ENCODE measurements at regions not wholly inside any gene's neighbourhood (a gene's known extent, or its start where the extent isn't known, plus 50 kb on each side); places are given as distances from the start of the nearest gene placed in this dataset.
"Not testable (repeated sequence)": the region's sequence is repeated elsewhere in the genome, so short reads cannot be mapped to it uniquely, and the experiment has no call there.

DNA sequence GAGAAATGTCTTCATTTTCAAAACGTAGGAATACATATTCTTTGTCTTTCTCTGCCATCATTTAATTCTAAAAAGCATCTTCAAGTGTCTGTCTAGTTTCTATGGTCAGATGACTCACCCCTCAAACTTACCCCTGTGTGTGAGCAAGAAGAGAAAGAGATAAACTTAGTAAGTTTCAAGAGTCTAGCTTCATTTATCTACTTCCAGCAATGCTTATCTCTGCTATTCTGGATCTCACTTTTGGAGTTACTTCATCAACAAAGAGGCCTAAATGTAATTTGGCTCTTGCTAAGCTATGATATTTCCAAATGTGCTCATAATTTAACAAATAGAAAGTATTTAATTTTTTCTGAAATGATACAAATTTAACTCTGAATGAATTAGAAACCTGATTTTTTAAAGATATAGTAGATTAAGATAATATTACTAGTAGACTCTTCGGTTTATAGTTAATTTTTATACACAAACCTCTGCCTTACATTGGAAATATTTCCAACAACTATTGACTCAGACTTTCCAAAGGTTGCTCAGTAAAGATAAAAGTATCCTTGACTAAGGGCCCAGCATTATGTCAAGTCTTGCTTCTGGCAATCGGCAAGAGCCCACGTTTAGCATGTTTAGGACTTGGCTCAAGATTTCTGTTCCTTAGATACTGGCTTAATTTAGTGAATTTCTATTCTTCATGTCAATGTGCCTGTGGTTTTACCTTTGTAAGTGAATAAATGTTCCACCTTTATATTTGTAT, 1511.0 kb upstream of the SLC10A2 start:
- no peak for DNase-seq

DNA sequence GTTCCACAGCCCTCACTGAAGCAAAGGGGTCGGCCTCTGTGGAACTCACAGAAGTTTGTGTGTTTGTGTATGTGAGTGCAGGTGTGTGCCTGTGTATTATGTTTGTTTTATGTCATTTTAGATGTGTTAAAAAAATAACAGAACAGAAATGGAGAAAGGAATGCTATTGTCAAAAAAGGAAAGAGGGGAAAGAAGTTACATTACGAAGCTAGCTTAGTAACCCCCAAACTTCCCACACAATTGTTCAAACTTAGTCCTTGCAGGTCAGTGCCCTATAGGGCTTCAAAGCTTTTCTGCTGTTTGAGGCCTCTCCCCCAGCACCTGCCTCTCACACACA, 1505.6 kb upstream of the SLC10A2 start:
- no peak for DNase-seq

DNA sequence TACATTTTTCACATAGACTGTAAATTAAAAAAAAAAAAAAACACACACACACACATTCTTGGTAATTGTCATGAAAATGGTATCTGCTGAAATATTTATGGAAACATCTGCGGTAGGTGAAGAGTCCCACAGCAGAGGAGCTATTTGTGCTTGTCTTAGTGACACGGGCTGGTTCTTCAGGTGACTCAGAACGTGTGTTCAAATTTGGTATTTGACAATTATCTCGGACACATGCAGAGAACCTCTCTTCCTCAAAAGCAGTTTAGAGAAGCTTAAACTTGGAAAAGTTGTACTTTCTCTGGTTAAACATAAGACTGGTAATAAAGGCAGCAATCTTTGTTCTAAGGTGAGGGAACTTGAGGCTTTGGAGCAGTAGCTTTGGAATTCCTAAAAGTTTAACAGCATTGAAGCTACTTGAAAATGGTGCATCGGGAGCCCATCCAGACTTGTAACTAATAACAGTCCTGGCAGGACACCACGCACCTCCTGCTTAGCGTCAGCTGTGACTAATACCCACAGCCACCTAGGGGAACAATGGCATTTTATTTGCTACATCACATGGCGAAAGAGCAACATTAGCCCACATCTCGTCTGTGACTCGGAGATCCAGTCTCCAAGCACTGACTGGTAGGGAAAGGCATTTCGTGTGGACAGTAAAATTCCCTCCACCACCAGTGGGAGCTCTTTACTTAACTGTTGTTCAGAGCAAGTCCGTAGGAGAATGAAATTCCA, 1505.1 kb upstream of the SLC10A2 start:
- DNase-seq: peak; percentile 80

DNA sequence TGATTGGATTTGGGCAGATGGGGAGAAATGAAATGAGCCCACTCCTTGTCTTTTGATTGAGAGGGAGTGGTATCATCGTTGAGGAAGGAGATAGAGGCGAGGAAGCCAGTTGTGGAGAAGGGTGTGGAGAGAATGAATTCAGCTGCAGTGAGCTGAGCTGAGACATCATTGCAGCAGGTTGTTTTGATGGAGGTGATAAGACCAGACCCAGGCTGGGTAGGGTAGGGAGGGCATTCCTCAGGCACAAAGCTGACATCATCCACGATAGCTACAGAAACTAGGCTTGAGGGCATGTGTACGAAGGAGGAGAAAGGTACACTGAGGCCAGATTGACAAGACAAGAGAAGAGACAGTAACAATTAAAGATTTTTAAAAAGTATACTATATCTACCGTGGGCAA, 1500.9 kb upstream of the SLC10A2 start:
- DNase-seq: no peak

DNA sequence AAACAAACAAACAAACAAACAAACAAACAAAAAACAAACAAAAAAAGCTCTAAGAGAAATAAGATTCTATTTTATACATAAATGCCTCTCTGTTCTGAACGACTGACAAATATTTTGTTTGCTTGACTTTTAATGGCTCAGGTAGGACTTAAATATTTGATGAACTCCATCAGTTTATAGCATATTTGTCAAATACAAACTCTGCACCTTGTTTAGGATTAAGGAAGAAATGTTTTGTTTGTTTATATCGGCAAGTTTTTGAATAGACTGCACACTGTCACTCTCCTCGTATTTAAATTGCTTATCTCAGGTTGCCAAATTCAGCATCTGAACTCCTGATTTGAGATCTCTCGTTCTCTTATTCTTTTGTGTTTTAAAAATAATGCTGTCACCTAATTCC, 1499.7 kb upstream of the SLC10A2 start:
- no peak for DNase-seq

DNA sequence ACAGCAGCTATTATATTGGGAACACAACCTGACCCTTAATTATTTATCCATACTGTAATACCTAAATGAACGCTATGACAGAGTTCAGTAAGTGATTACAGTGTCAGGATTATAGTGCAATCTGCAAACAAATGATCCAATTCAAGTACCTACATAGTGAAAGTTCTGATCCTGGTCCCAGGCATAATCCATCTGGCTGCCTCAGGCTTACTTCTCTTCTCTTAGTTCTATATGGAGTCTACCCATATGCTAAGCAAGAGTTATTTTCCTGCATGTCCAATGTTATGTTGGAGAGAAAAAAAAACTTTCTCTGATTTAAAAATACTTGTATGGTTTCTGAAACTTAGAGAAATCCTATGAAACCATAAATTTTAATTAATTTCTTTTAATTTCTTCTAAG, 1487.7 kb upstream of the SLC10A2 start:
- no peak for DNase-seq

DNA sequence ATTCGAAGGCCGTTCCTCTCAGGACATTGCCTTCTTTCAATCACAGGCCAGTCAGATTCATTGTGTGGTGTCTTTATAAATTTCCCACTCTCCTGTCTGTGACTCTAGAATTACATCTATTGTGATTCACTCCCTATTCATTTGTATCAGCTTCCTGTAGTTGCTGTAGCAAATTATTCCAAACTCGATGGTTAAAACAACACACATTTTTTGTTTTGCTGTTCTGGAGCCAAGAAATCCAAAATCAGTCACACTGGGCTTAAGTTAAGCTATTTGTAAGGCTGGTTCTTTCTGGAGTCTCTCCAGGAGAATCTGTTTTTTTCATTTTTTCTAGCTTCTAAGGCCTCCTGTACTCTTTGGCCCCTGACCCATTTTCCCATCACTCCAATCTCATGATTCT, 1487.0 kb upstream of the SLC10A2 start:
- DNase-seq: no peak

DNA sequence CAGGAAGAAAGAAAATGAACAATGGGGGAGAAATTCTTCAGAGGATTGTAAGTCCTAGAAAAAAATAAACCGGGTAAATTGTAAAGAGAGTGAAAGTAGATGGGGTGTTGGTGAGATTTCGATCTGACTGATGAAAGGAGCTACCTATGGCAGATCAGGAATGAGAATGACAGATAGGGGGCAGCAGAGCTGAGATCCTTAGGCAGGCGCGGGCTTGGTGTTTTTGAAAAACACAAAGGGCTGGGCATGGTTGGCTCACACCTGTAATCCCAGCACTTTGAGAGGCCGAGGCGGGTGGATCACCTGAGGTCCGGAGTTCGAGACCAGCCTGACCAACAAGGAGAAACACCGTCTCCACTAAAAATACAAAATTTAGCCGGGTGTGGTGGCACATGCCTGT, 1468.6 kb upstream of the SLC10A2 start:
- DNase-seq: no peak

DNA sequence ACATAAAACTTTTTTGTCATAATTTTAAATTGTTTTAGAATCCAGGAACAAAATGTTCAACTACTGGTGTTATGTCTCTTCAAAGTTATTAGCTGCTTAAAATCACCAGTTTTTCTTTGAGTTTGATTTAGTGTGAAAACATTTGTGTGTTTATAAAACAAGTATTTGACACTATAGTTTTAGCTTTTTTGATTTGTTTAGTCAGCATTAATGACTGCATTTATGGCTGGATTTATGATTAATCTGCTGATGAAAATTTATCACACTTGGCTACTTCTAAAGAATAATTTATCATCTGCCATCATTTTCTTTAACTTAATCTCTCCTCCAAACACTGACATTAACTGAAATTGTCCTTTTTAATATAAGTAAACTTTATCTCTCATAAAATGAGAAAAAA, 1465.9 kb upstream of the SLC10A2 start:
- DNase-seq: no peak

DNA sequence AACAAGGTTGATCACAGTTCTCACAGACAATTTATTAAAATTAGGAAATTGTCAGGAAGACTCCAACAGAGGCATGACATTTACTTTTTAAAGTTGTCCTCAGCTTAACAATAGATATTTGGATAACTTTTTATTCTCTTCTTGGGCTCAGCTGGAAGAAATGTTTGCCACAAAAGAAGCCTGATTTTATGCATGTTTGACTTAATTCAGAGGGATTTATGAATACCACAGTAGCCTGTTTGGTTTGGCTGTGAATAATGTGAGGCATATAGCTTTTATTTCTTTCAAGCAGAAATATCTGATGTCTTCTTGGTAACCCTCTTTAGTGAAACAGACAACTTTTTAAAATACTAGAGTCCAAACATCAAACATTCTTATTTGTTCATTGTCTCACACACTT, 1464.5 kb upstream of the SLC10A2 start:
- no peak for DNase-seq

DNA sequence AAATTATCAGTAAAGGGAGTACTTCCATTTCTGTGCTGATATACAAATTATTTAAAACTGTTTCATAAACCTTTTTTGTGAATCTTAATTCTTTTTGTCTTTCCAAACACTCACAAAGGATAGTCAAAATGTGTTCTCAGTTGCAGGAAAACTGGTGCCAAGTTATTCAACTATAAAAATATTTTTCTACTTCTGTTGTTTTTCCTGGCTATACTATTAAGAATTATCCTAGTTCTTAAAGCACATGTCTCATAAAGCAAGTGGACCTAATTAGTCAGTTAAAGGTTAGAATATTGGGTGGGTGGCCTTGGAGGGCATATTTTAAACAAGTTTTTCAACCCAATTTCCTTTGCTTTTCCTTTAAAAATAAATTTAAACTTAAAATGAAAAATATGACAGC, 1460.3 kb upstream of the SLC10A2 start:
- DNase-seq: no peak

DNA sequence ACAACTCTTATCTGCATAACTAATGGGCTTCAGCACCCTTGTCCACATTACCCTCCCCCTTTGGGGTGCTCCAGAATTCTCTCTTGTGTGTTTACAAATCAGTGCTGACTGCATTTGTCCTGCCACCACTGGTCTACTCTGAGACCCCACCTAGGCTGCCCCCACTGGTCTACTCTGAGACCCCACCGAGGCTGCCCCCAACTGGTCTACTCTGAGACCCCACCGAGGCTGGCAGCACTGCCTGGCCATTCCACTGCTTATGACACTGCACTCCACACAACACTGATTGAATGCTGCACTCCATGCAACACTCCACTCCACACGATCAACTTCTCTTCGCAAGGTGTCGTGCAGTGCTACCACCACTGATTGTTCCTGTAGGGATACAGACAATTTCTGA, 1459.2 kb upstream of the SLC10A2 start:
- DNase-seq: no peak

DNA sequence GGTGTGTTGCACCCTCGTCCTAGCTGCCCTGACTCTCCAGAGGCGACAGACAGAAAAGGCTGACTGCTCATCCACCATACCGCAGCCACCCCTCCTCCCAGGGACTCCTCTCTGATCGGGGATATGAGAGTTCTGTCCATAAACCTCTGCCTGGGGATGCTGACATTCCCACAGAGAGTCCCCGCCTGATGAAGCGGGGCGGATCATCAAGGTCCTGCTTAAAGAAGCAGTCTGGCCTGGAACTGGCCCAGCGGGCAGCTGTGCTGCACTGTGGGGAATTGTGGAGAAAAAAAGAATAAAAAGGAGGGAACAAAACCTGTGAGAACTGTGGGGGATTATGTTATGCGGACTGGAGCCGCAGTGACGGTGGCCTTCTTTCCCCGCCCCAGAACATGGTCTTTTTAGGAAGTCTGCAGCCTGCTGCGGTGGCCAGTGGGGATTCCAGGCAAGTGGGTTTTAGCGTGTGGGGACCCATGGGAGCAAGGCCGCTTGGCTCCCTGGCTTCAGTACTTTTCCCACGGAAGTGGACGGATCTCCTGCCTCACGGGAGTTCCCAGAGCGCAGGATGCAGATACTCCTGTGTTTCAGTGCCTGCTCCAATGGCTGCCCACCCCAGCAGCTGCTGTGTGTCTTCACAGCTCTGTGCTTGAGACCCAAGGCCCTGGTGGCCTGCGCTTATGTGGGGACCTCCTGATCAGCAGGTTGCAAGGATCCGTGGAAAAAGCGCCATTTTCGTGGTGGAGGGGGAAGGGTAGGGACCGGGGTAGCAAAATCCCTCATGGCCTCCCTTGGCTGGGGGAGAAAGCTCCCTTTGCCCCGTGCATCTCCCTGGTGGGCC, 1456.2 kb upstream of the SLC10A2 start:
- no peak for DNase-seq

DNA sequence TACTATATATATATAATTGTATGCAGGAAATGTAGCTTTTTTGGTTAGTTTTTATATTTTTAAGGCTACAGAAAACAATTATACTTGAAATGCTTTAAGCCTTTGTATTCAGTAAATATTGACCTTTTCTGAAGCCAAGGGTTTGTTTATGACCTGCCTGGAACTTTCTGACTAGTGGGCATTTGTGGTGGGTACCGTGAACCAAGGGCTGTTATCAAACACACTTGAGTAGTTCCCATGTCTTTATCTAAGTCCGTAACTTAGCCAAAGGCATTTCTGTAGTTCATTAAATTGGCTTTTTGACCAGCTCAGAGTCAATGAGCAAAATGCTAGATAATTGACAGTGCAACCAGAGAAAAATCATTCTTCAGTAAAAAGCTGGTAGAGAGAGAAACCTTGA, 1444.2 kb upstream of the SLC10A2 start:
- DNase-seq: no peak

DNA sequence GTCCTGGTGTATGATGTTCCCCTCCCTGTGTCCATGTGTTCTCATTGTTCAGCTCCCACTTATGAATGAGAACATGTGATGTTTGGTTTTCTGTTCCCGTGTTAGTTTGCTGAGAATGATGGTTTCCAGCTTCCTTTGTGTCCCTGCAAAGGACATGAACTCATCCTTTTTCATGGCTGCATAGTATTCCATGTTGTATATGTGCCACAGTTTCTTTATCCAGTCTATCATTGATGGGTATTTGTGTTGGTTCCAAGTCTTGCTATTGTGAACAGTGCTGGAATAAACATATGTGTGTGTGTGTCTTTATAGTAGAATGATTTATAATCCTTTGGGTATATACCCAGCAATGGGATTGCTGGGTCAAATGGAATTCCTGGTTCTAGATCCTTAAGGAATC, 1427.3 kb upstream of the SLC10A2 start:
- not testable (repeated sequence) for DNase-seq

DNA sequence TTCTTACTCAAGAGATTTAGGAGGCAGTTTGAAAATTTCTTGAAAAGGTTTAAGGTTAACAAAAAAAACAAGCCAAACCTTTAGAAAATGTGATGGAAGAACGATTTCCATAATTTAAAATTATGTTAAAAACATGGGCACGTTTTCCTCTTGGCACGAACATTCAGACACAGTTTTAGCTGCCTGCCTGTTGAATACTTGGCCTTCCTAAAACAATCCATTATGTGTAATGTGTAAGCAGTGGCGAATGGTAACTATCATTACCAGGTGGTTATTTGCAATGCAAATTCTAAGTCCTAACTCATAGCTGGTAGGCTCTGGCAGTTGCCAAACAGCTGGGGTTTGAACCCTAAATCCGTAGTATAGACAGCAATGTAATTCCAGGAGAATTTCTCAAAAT, 1425.7 kb upstream of the SLC10A2 start:
- no peak for DNase-seq

DNA sequence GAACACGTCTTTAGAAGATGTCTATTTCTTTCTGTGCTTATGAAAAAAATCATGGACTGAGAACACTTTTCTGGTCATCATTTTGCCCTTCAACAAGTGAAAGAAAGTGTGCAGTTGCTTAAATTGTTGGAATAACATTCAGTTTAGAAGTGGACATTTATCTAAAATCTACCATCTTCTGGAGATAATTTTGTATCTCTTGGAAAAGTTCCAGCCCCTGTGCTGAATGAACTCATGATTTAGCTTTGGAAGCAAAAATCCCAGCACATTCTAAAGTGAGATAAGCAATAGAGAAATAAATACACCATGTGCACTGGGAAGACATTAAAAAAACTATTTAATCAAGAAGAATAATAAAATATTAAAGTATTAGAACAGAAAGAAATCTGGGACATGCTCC, 1420.8 kb upstream of the SLC10A2 start:
- no peak for DNase-seq

DNA sequence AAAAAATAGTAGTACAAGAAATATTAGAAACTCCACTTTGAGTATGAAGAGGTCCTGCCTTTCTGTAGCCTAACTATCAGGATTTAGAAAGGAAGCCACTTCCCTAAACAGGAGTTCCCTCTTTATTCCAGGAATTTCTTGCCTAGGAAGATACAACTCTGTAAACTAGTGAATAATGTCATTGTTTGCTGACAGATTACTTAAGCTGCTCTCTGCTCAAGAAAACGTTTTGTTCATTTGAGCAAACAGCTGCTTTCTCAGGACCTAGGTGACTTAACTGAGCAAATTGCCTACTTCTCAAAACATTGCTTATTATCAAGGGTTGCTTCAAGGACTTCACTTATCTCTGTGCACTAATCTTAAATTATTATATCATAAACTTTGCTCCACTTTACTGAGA, 1419.4 kb upstream of the SLC10A2 start:
- no peak for DNase-seq

DNA sequence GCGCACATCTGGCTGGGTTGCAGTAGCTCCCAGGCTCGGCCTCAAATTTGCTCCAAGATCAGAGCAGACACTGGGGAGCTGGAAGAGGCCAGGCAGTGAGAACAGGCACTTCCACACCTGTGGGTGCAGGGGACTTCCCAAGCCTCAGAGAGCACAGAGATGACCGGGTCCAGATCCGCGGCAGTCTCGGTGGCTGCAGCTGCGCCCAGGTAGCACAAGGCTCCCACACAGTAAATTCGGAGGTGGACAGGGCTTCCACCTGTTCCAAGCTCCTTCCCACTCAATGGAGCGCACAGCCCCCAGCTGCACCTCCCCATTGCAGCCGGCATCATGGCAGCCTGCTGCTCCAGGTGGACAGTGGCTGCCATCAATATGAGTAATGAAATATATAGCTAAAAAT, 1417.4 kb upstream of the SLC10A2 start:
- no peak for DNase-seq

DNA sequence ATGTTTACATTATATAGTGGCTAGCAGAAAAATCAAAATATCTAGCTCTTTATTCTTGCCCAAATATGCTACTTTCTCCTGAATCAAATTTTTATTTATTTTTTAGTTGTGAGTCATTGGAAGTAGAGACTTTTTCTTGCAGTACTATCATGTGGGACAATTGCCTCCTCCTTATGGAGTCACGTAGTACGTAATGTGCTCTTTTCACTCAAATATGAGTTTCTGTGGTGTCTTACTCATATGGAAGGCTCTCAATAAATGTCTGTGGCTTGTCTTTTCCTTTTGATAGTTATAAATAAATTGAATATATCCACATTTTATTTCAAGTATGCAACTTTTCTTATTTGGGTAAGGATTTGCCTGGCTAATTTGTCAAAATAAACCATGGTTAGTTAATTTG, 1411.0 kb upstream of the SLC10A2 start:
- no peak for DNase-seq

DNA sequence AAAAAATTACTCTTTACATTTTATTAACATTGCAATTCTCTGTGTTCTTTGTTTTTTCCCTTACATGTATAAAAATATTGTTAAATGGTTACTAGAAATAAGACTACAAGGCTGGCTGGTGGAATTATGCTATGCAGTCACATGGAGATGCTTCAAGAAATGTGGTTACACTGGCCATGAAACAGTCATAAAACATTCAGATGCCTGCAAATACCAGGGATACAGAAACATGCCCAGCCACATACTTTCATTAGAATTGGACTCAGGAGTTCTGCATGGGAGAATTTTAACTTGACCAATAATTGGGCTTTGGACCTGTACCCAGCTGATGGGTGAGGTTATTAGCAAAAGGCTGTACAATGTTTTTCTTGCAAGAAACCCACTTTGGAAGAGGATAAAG, 1407.7 kb upstream of the SLC10A2 start:
- DNase-seq: no peak

DNA sequence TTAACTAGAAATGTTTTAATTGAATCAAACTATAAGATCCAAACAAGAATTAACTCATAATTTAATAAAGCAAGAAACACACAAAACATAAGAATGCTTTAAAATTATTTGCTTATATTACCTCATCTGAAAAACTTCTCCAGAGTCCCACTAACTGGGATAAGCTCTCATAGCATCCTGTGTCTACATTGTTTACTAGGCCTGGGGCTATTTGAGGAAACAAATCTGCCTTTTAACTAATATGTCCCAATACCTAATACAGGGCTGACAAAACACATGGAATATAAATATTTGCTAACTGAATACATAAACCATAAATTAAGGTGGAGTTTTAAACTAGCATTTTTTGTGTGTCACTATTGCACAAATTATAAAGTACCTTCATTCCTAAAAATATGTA, 1399.8 kb upstream of the SLC10A2 start:
- DNase-seq: no peak

DNA sequence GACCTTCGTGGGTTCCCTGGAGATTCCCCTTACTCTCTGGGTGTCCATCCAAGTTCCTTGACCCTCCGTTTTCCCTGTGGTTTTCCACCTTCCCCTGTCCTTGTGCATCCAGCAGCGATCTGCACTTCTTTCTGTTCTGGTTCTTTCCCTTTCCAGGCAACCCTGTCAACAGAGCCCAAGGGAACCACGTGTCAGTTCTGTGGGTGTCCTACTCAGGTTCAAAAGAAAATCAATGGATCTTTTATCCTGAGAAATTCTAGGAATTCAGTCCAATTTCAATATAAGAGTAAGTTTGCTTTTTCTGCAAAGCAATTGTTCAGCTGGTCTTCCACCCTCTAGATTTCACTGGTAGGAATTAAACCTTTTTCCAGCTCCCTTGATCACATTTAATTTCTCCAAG, 1394.8 kb upstream of the SLC10A2 start:
- no peak for DNase-seq

DNA sequence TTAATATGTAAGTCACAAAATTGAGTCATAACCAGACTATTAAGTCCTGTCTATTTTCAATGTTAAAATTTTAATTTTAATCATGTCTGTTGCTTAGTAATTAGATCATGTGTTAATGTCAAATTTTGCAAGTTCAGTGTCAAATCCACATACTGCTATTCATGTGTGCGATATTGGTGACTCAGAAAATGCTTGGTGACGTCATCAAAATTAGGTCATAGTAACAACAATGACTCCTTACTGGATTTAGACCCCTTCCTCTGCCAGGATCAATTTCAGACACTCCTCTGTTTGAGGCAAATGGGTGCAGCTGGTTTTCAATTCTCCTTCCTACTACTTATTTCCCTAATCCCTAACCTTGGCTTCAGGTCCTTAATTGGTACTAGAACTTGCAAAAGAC, 1394.3 kb upstream of the SLC10A2 start:
- DNase-seq: no peak

All from femur (tissue), 1 donor.